HepG2 (cell line): ENCODE measurements at regions not wholly inside any gene's neighbourhood (a gene's known extent, or its start where the extent isn't known, plus 50 kb on each side); places are given as distances from the start of the nearest gene placed in this dataset.

Experiments used
- ATAC-seq: fragments of 200-7000 bp; cut with Tn5 transposase; 3 replicates; pipeline ENCODE4 v1.9.1; 2020; ENCODE audit warnings: mild to moderate bottlenecking, moderate library complexity
- BruUV-seq: library from RNA; stranded (reverse); fragments of 400-500 nt; replicated peaks from 2 replicates; lab custom pipeline; 2021; lab: Mats Ljungman, UMichigan
- CTCF ChIA-PET: fragments of 300-600 bp; formaldehyde crosslinking; extraction: SDS; loops from one replicate; lab custom pipeline; 2021; ENCODE audit warnings: low total read pairs, inconsistent platforms, low intra/inter-chr PET ratio; lab: Yijun Ruan, JAX
- POLR2A ChIA-PET: fragments of 350-600 bp; sonication (Branson Sonifier 250); formaldehyde crosslinking; loops from one replicate; lab custom pipeline; 2020; ENCODE audit warnings: antibody characterized with exemption, inconsistent platforms; lab: Yijun Ruan, JAX
- DNase-seq: peaks from one replicate; pipeline ENCODE4 v3.0.0-alpha.2; 2015; ENCODE audit warnings: low spot score
- FAIRE-seq: peaks from 3 replicates; lab custom pipeline; 2011; peaks lifted over from hg19 to GRCh38; lab: Jason Lieb, UNC
- H2AFZ ChIP-seq: one replicate; pipeline ENCODE4 v1.6.1; 2011; ENCODE audit warnings: low read length, inconsistent platforms
- H3K27ac ChIP-seq: fragments of 300-600 bp; 3 replicates; pipeline ENCODE4 v1.8.0; 2011; ENCODE audit warnings: mixed run types, mild to moderate bottlenecking, mixed read lengths, low read length, inconsistent platforms; ENCODE audit not compliant: insufficient read depth; ENCODE audit errors: extremely low read length
- H3K27me3 ChIP-seq, 2 experiments: fragments of 200-600 bp in 1 of 2; 2 replicates in 1 of 2; 3 replicates in 1 of 2; pipeline versions ENCODE4 v1.6.0 to v1.8.0; 2011; ENCODE audit warnings: low read length in 2 of 2, mild to moderate bottlenecking in 2 of 2, moderate library complexity in 2 of 2, inconsistent platforms in 1 of 2; ENCODE audit not compliant: insufficient read depth in 2 of 2, control insufficient read depth in 1 of 2
- H3K36me3 ChIP-seq, 2 experiments: fragments of 200-600 bp in 1 of 2; replicated peaks in 1 of 2; 2 replicates in 1 of 2; 3 replicates in 1 of 2; pipeline versions ENCODE4 v1.5.1 to v1.8.0; 2011; ENCODE audit warnings: low read length in 2 of 2, inconsistent platforms in 1 of 2; ENCODE audit not compliant: insufficient read depth in 2 of 2, control insufficient read depth in 1 of 2
- H3K4me1 ChIP-seq: 2 replicates; pipeline ENCODE4 v1.5.1; 2012; ENCODE audit warnings: low read length, inconsistent platforms; ENCODE audit not compliant: insufficient read depth
- H3K4me2 ChIP-seq: 2 replicates; pipeline ENCODE4 v1.6.0; 2011; ENCODE audit warnings: low read depth, low read length, inconsistent platforms
- H3K4me3 ChIP-seq, 3 experiments: fragments of 200-600 bp in 1 of 3; sonication (generic), shearing (Covaris generic) in 1 of 3; replicated peaks in 1 of 3; 2 replicates each; pipeline ENCODE4 v1.5.1; 2011 to 2016; ENCODE audit warnings: low read length in 3 of 3, inconsistent platforms in 2 of 3, low read depth in 2 of 3, mild to moderate bottlenecking in 2 of 3, control low read depth in 1 of 3, mixed read lengths in 1 of 3; ENCODE audit not compliant: insufficient read depth in 1 of 3
- H3K79me2 ChIP-seq: one replicate; pipeline ENCODE4 v1.6.1; 2011; ENCODE audit warnings: low read length, inconsistent platforms; ENCODE audit not compliant: insufficient read depth
- H3K9ac ChIP-seq: 2 replicates; pipeline ENCODE4 v1.6.0; 2011; ENCODE audit warnings: mild to moderate bottlenecking, low read depth, low read length, inconsistent platforms; ENCODE audit not compliant: insufficient read depth
- H3K9me3 ChIP-seq: 2 replicates; pipeline ENCODE4 v1.5.1; 2012; ENCODE audit warnings: mild to moderate bottlenecking, low read length
- H4K20me1 ChIP-seq: 2 replicates; pipeline ENCODE4 v1.6.0; 2011; ENCODE audit warnings: inconsistent platforms, mild to moderate bottlenecking, low read length, moderate library complexity; ENCODE audit not compliant: insufficient read depth
- KDM6A ChIP-seq: IDR thresholded peaks from 2 replicates; pipeline ENCODE4 v1.6.1; 2016; ENCODE audit warnings: low read depth
- SAFB2 ChIP-seq: sonication (generic); formaldehyde crosslinking; IDR thresholded peaks from 2 replicates; pipeline ENCODE4 v1.5.1; 2020; ENCODE audit warnings: missing genetic modification reagents, low read depth, mild to moderate bottlenecking, borderline replicate concordance
- SOX6 ChIP-seq, 2 experiments: fragments of 450-650 bp in 1 of 2; sonication (generic) in 1 of 2; formaldehyde crosslinking in 1 of 2; IDR thresholded peaks; 2 replicates each; pipeline versions ENCODE4 v1.4.0 to v1.6.1; 2017 to 2020; ENCODE audit warnings: antibody characterized with exemption in 1 of 2, mild to moderate bottlenecking in 1 of 2, missing genetic modification reagents in 1 of 2
- STAT5B ChIP-seq: sonication (generic); formaldehyde crosslinking; IDR thresholded peaks from 2 replicates; pipeline ENCODE4 v1.4.0; 2020; ENCODE audit warnings: missing genetic modification reagents
- WGBS: methylation state at CpG from one replicate; pipeline ENCODE4 v1.1.6; 2017; ENCODE audit warnings: low lambda C conversion rate; 5-methylcytosine and 5-hydroxymethylcytosine counted together
- in situ Hi-C: cut with HindIII; loops from 2 replicates; pipeline ENCODE4 v1.10.0; 2017; ENCODE audit warnings: low pct_unique_long_range_greater_than_20kb; ENCODE audit not compliant: extremely low pct_ligation_motif_present
- intact Hi-C: fragments of 100-400 bp; cut with micrococcal nuclease; formaldehyde crosslinking; loops from one replicate; pipeline ENCODE4 v1.10.0; 2022; ENCODE audit not compliant: unreplicated experiment

DNA sequence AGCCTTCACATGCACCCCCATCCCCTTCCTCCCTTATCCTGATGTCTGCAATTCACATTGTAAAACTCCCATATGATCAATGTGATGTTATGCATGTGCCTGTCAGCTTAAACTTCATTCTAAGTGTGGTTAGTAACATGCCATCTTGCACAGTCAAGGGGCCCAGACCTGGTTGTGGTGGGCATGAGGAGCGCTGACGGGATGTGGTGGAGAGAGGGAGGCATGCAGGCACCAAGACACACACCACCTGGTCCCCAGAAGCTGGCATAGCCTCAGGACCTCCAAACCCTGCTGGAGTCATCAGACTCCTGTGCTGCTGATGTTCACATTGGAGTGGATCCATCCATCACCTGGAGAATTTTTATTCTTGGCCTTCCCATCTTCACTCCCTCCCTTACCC is 90.5 kb upstream of the ABCC4 start:
- no peaks in the 10 kb centered on the region for H3K36me3 ChIP-seq
- FAIRE-seq (no peak), ATAC-seq (no peak), DNase-seq (no peak)
- POLR2A ChIA-PET, result no interaction called here
- no peaks in the 10 kb centered on the region for H4K20me1 ChIP-seq
- no peak overlapping the region for H3K4me3 ChIP-seq
- CTCF ChIA-PET, result no interaction called here
- no peak overlapping the region for H3K27ac ChIP-seq
- BruUV-seq, result no TSS peak
- in situ Hi-C loops, result no loop called here
- TF ChIP-seq SOX6 (IDR thresholded peaks at IDR 0.05) (no peak), SOX6 (CRISPR knock-in tag; IDR thresholded peaks at IDR 0.05) (no peak)
- H3K79me2 ChIP-seq, result no peaks in the 10 kb centered on the region
- H3K4me2 ChIP-seq, result no peak overlapping the region
- H3K9me3 ChIP-seq, result no peaks in the 10 kb centered on the region
- H3K4me1 ChIP-seq, result no peaks in the 10 kb centered on the region
- H3K27me3 ChIP-seq, result no peaks in the 10 kb centered on the region; a peak in 2 of 5 replicates
- 0% methylated on average over 2 of the region's 2 CpGs for WGBS
- intact Hi-C loops, result no loop called here
- no peak overlapping the region for H2AFZ ChIP-seq
- H3K9ac ChIP-seq, result no peak overlapping the region

GRCh38 chr13:95392597-95392996 is 91.3 kb upstream of the ABCC4 start:
- H3K4me1 ChIP-seq, result no peaks in the 10 kb centered on the region
- ATAC-seq (no peak), FAIRE-seq (no peak), DNase-seq (no peak)
- H3K27me3 ChIP-seq, result no peaks in the 10 kb centered on the region; a peak in 2 of 5 replicates
- H3K4me3 ChIP-seq, result no peak overlapping the region
- H4K20me1 ChIP-seq, result no peaks in the 10 kb centered on the region
- no peak overlapping the region for H2AFZ ChIP-seq
- 69% methylated on average over 3 of the region's 3 CpGs for WGBS
- no TSS peak for BruUV-seq
- H3K27ac ChIP-seq, result no peak overlapping the region
- no peaks in the 10 kb centered on the region for H3K79me2 ChIP-seq
- POLR2A ChIA-PET, result no interaction called here
- no peaks in the 10 kb centered on the region for H3K9me3 ChIP-seq
- H3K4me2 ChIP-seq, result no peak overlapping the region
- in situ Hi-C loops (no loop called here), intact Hi-C loops (no loop called here)
- H3K36me3 ChIP-seq, result no peaks in the 10 kb centered on the region
- CTCF ChIA-PET, result no interaction called here
- TF ChIP-seq SAFB2 (CRISPR knock-in tag) (no peak), STAT5B (no peak), KDM6A (CRISPR knock-in tag) (no peak)
- no peak overlapping the region for H3K9ac ChIP-seq
